ENCODE measurements at regions not wholly inside any gene's neighbourhood (a gene's known extent, or its start where the extent isn't known, plus 50 kb on each side); places are given as distances from the start of the nearest gene placed in this dataset.
"Not testable (repeated sequence)": the region's sequence is repeated elsewhere in the genome, so short reads cannot be mapped to it uniquely, and the experiment has no call there.

GRCh38 chr17:20851591-20852238, 191.1 kb downstream of the USP22 start:
- DNase-seq, result not testable (repeated sequence)

- DNase-seq, result no peak
Measured at GRCh38 chr17:20852239-20852989, 190.4 kb downstream of the USP22 start.

DNA sequence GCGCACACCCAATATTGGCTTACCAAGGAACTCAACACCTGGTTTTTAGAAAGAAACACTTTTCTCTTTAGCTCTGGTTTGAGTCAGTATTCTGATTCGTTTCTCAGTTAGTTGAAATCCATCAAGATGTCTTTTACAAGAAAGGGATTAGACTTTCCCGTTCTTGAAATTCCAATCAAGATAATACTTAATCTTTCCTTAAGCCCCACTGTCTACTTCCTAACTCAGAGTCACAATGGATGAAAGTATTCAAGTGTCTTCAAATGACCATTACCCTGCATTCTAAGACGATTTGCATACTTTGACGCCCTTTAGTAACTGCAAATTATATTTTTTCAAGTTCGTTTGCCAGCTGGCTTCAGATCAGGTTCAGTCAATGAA, 189.8 kb downstream of the USP22 start:
- DNase-seq, result no peak

- not testable (repeated sequence) for DNase-seq
Measured at GRCh38 chr17:20855910-20856470, 186.8 kb downstream of the USP22 start.

GRCh38 chr17:20866444-20867209, 176.2 kb downstream of the USP22 start:
- DNase-seq, result not testable (repeated sequence)

DNA sequence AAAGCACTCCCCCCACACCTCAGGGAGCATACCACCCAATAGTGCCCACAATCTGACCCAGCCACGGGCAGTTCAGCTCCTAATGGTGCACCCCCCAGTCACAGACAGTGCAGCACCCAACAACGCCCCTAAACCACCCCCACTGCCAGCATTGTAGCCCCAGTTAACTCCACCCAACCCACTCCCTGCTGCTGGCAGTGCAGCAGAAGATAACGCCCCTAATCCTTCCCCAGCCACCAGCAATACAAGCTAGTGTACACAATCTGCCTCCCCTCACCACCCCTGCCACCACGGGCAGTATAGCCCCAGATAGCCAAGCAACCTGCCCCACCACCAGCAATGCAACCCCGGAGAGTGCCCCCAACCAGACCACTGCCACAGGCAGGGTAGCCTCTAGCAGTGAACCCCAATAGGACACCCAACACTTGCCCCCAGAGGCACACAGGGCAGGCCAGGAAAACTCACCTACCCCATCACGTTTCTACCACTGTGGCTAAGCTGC, 175.3 kb downstream of the USP22 start:
- not testable (repeated sequence) for DNase-seq

DNA sequence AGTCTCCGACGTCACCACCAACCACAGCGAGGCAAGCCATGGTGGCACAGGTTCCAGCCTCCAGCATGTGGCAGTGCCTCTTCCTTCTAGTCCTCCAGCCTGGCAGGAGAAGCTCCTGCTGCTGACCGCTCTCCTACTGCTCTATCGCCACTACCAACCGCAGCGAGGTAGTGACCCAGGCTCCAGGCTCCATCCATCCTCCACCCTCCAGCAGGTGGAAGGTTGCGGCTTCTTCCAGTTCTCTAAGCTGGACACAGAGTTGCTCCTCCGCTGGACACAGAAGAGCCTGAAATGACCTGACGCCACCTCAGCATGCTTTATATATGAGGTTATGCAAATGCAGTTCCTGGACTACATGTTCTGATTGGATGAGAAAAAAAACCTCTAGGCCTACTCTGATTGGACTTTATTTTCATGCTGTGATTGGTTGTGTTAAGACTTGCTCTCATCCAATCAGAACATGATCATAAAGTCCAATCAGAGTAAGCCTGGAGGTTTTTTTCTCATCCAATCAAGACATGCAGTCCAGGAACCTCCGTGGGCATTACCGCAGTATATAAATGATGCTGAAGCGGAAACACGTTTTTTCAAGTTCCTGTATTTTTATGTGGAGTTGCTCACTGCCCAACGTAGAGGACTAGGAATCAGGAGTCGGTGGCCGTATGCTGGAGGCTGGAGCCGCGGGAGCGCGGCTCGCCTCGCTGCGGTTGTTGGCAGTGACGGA, 174.7 kb downstream of the USP22 start:
- not testable (repeated sequence) for DNase-seq

DNA sequence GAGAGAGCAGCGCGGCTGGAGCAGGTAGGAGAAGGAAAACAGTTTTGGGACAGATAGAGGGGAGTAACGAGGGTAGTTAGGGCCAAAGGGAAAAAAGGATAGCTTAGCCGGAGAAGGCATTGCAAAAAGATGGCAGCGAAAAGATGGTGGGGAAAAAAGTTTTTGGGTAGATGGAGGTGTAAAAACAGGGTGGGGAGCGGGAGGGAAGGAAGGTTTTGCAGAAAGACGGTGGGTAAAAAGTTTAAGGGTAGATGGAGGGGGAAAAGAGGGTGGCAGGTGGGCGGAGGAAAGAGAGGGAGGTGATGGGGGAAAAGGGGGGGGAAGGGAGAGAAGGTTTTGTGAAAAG, 174.2 kb downstream of the USP22 start:
- DNase-seq, result not testable (repeated sequence)

DNA sequence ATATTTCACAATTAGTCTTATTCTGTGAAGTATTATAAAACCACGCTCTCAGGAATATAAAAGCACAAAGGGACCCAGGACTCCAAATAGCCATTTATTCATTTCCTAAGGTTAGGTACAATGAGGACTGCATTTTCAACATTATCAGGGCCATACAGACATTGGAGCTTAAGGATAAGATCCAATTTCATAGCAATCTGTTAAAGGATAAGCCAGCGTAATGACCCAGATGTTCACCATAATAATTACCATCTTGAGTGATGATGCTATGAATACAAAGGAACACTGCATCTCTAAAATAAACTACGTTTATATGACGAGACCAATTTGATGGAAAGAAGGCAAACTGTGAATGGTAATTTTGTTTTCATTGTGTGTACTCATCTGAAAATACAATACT, 169.6 kb downstream of the USP22 start:
- not testable (repeated sequence) for DNase-seq

- not testable (repeated sequence) for DNase-seq
Measured at GRCh38 chr17:20873688-20874328, 169.0 kb downstream of the USP22 start.

GRCh38 chr17:20877384-20877783, 165.4 kb downstream of the USP22 start:
- DNase-seq, result not testable (repeated sequence)

- DNase-seq, result no peak
Measured at GRCh38 chr17:20890338-20890737, 152.5 kb downstream of the USP22 start.

DNA sequence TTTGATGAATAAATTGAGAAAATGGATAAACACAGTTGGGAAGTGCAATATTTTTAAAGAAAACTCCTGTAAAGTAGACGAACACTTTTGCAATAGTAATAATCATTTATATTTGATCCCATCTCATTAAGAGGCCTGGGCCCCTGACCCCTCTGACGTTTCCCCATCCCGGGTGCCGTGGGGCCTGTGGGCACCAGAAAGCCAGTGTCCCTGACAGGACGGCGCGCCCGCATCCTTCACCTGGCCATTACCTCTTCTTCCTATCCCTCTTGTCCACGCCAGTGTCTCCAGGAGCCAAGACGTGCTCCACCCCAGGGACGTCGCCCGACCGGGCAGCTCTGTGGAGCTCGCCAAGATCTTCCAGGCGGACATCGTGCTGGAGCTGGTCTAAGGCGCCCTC, 147.4 kb downstream of the USP22 start:
- DNase-seq, result not testable (repeated sequence)

- DNase-seq, result peak; percentile 29
Measured at GRCh38 chr17:20896153-20896649, 146.6 kb downstream of the USP22 start.

GRCh38 chr17:20898726-20899125, 144.1 kb downstream of the USP22 start:
- not testable (repeated sequence) for DNase-seq

DNA sequence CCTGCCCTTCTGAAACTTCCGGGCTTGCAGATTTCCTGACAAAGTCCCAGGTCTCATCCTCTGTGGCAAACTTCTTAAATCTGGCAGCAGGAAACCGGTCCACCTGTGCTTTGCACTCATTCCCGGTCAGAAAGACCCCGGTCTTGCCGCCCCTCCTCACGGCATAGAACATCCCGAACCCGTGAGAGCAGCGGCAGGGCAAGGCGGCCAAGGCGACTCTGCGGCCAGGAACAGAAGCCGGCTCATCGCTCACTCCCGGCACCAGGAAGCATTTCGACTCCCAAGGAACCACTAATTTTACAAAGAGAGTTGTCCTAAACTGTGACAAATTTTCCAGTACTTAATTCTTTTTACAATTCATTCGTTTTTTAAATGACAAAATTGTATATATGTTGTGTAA, 140.3 kb downstream of the USP22 start:
- not testable (repeated sequence) for DNase-seq

- DNase-seq, result not testable (repeated sequence)
Measured at GRCh38 chr17:20903549-20903948, 139.3 kb downstream of the USP22 start.

DNA sequence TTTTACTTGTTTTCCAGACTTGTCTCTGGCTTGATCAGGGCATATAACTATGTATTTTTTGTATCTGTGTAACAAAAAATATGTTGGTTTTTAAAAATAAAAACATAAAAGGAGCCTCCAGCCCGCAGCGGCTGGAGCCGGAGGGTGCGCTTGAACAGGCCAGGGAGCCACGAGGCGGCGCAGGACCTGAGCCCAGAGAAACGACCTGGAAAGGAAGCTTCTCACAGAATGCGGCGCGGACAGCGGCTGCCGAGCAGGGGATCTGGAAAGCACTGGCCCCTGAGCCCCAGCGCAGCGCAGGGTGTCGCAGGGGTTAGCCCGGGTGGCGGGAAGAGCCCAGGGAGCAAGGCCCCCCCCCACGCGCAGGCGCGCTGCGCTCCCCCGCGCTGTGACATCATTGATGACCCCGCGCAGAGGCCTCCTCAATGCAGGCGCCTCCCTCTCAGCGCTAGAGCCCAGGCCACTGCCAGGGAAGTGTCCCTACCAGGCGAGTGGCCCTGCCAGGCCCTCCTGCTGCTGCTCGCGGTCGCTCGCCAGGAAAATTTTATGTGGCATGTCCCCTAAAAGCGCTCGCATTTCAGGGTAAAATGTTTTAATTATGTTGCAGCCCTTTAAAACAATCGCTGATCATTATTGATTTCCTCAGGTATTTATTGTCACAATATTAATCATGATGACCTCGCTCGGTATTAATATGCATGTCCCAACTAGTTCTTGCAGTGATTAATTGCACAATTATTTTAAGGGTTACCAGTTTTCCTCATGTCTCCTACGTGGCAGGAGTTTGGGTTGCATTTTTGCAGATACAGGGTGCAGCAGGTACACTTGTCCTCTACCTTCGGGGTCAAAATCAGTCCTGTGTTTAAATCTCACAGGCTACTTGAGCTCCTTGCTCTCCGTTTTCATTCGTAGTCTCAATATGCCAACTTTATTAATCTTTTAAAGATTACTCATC, 134.2 kb downstream of the USP22 start:
- DNase-seq, result peak; percentile 82

GRCh38 chr17:20914658-20915057, 128.2 kb downstream of the USP22 start:
- no peak for DNase-seq

DNA sequence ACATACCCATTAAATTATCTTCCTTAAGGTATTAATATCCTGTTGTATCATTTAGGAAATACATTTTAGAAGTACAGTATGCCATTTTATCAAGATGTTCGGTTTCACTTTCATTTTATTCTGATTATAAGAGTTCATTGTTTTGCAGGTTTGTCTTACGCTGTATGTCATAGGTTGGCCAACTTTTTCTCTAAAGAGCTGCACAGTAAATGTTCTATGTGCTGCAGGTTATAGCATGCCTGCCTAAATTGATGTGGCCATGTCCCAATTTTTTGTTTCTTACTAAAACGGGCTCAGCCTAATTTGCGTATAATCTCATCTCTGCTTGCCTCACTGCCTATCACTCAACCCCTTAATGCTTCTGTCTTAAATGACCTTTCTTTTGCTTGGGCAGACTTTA, 126.4 kb downstream of the USP22 start:
- no peak for DNase-seq

Measured in activated naive CD4-positive, alpha-beta T cell treated with anti-CD3 and anti-CD28 coated beads, Interleukin-2, amount 50 U/mL, for 16 hours (primary cell).